ENCODE measurements at regions not wholly inside any gene's neighbourhood (a gene's known extent, or its start where the extent isn't known, plus 50 kb on each side); places are given as distances from the start of the nearest gene placed in this dataset.

DNA sequence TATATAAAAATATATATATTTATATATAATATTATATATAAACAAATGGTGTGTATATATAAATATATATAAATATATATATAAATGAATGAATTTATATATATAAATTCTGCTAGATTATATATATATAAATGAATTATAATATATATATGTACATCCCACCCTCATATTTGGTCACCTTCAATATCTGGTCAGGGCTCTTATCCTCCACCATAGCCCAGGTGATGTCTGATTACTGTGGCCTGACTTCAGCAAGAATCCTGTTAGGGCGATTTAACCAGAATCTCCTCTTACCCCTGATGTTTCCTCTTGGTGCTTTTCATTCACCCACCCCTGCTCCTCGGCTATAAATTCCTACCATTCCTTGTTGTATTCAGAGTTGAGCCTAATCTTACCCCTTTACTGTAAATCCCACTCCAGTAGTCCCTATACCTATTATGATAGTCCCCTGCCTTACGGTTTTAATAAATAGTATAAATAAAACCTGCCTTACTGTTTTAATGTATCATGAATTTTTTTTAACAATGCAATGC lies 439.6 kb downstream of the PLOD2 start:
- TF ChIP-seq, protein P1, sequence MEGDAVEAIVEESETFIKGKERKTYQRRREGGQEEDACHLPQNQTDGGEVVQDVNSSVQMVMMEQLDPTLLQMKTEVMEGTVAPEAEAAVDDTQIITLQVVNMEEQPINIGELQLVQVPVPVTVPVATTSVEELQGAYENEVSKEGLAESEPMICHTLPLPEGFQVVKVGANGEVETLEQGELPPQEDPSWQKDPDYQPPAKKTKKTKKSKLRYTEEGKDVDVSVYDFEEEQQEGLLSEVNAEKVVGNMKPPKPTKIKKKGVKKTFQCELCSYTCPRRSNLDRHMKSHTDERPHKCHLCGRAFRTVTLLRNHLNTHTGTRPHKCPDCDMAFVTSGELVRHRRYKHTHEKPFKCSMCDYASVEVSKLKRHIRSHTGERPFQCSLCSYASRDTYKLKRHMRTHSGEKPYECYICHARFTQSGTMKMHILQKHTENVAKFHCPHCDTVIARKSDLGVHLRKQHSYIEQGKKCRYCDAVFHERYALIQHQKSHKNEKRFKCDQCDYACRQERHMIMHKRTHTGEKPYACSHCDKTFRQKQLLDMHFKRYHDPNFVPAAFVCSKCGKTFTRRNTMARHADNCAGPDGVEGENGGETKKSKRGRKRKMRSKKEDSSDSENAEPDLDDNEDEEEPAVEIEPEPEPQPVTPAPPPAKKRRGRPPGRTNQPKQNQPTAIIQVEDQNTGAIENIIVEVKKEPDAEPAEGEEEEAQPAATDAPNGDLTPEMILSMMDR (conservative IDR thresholded peaks at IDR 0.05), result no peak
- TF ChIP-seq EZH2 (IDR thresholded peaks at IDR 0.05; ENCODE audit: low read depth), result no peak

Measured in PC-9 (cell line).